ENCODE measurements at regions not wholly inside any gene's neighbourhood (a gene's known extent, or its start where the extent isn't known, plus 50 kb on each side); places are given as distances from the start of the nearest gene placed in this dataset.

DNA sequence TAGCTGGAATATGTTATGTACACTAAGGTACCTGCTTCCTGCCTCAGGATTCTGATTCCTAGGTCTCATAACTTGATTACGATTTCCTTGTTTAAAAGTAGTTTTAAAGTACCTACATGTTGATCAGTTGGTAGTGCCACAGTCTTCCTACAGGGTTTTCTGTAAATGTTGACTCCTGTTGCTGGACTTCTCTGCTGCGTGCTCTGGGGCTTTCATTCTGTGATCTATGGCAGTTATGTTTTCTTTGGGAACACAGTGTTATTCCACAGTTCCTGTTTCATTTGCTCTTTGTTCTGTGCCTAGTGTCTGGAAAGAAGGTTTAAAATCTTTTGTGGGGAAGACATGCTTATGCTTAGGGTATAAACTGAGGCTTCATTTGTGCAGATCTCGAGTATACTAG is 343.5 kb downstream of the PLK2 start:
- peak overlapping the region; percentile 1; the same call in 1 of the 2 replicates for H3K27ac ChIP-seq (ENCODE audit: low read length)
- no peaks in the 10 kb centered on the region for H3K36me3 ChIP-seq (ENCODE audit: control insufficient read depth, insufficient read depth, low read length)
- no peaks in the 10 kb centered on the region for H3K27me3 ChIP-seq (ENCODE audit: control insufficient read depth, insufficient read depth, low read length)
- H3K9me3 ChIP-seq (ENCODE audit: control insufficient read depth, insufficient read depth, low read depth, low read length), result no peaks in the 10 kb centered on the region
- H3K4me3 ChIP-seq (ENCODE audit: low read depth in 2 of 2, low read length in 2 of 2), result no peak overlapping the region
- TF ChIP-seq POLR2AphosphoS5 (IDR thresholded peaks at IDR 0.05; ENCODE audit: low read depth, low read length) (no peak), CTCF (IDR thresholded peaks at IDR 0.05) (no peak), SIN3A (IDR thresholded peaks at IDR 0.05; ENCODE audit: borderline replicate concordance, insufficient read depth, low read depth, low read length) (no peak), TCF7L2 (IDR thresholded peaks at IDR 0.05; ENCODE audit: low read depth, low read length) (no peak)
- TF ChIP-seq, protein P1, sequence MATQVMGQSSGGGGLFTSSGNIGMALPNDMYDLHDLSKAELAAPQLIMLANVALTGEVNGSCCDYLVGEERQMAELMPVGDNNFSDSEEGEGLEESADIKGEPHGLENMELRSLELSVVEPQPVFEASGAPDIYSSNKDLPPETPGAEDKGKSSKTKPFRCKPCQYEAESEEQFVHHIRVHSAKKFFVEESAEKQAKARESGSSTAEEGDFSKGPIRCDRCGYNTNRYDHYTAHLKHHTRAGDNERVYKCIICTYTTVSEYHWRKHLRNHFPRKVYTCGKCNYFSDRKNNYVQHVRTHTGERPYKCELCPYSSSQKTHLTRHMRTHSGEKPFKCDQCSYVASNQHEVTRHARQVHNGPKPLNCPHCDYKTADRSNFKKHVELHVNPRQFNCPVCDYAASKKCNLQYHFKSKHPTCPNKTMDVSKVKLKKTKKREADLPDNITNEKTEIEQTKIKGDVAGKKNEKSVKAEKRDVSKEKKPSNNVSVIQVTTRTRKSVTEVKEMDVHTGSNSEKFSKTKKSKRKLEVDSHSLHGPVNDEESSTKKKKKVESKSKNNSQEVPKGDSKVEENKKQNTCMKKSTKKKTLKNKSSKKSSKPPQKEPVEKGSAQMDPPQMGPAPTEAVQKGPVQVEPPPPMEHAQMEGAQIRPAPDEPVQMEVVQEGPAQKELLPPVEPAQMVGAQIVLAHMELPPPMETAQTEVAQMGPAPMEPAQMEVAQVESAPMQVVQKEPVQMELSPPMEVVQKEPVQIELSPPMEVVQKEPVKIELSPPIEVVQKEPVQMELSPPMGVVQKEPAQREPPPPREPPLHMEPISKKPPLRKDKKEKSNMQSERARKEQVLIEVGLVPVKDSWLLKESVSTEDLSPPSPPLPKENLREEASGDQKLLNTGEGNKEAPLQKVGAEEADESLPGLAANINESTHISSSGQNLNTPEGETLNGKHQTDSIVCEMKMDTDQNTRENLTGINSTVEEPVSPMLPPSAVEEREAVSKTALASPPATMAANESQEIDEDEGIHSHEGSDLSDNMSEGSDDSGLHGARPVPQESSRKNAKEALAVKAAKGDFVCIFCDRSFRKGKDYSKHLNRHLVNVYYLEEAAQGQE (IDR thresholded peaks at IDR 0.05; ENCODE audit: insufficient read depth in 1 of 2, low read depth in 2 of 2, low read length in 1 of 2), result no peak
- H3K4me1 ChIP-seq (ENCODE audit: control insufficient read depth, insufficient read depth, low read length), result no peaks in the 10 kb centered on the region; the same call in 1 of the 2 replicates
- ATAC-seq (no peak), DNase-seq (ENCODE audit: low read depth, low spot score) (no peak)
- in situ Hi-C loops (cut with HindIII; ENCODE audit: low pct_unique_long_range_greater_than_20kb, low sequenced_read_pairs), result no loop called here
- BruUV-seq (replicated peaks), result no TSS peak
- CTCF ChIA-PET, result interaction anchor here (0.7 kb wide), 1 partner anchor 1749 kb away, joined by 3 read pairs; no protein-coding TSS in a partner anchor
- POLR2A ChIA-PET, result no interaction called here
- intact Hi-C loops (cut with micrococcal nuclease; ENCODE audit: unreplicated experiment), result no loop called here

- in situ Hi-C loops (cut with HindIII; ENCODE audit: low pct_unique_long_range_greater_than_20kb, low sequenced_read_pairs) (no loop called here), intact Hi-C loops (cut with micrococcal nuclease; ENCODE audit: unreplicated experiment) (no loop called here)
- H3K27ac ChIP-seq (ENCODE audit: low read length), result peak overlapping the region; percentile 1; the same call in 1 of the 2 replicates
- H3K4me1 ChIP-seq (ENCODE audit: control insufficient read depth, insufficient read depth, low read length), result no peaks in the 10 kb centered on the region; the same call in 1 of the 2 replicates
- POLR2A ChIA-PET, result no interaction called here
- TF ChIP-seq SIN3A (IDR thresholded peaks at IDR 0.05; ENCODE audit: borderline replicate concordance, insufficient read depth, low read depth, low read length) (no peak), CTCF (IDR thresholded peaks at IDR 0.05) (no peak)
- H3K4me3 ChIP-seq (ENCODE audit: low read depth in 2 of 2, low read length in 2 of 2), result no peak overlapping the region
- ATAC-seq (no peak), DNase-seq (ENCODE audit: low read depth, low spot score) (no peak)
- CTCF ChIA-PET, result no interaction called here
- H3K9me3 ChIP-seq (ENCODE audit: control insufficient read depth, insufficient read depth, low read depth, low read length), result no peaks in the 10 kb centered on the region
- no peaks in the 10 kb centered on the region for H3K36me3 ChIP-seq (ENCODE audit: control insufficient read depth, insufficient read depth, low read length)
- no TSS peak for BruUV-seq (replicated peaks)
- H3K27me3 ChIP-seq (ENCODE audit: control insufficient read depth, insufficient read depth, low read length), result no peaks in the 10 kb centered on the region
Measured at GRCh38 chr5:58115811-58116210, 344.1 kb downstream of the PLK2 start.

All from Panc1 (cell line).